Activated CD8-positive, alpha-beta memory T cell treated with anti-CD3 and anti-CD28 coated beads, Interleukin-2, amount 10 ng/mL, durations not matched to agents 7 days and 5 days (primary cell): ENCODE measurements at regions not wholly inside any gene's neighbourhood (a gene's known extent, or its start where the extent isn't known, plus 50 kb on each side); places are given as distances from the start of the nearest gene placed in this dataset.
"Not testable (repeated sequence)": the region's sequence is repeated elsewhere in the genome, so short reads cannot be mapped to it uniquely, and the experiment has no call there.

Experiments used
- ATAC-seq: fragments of 150-1000 bp; cut with Tn5 transposase; one replicate; pipeline ENCODE4 v1.10.0; 2021; ENCODE audit warnings: moderate library complexity
- CTCF ChIA-PET: fragments of 350-600 bp; sonication (Branson Sonifier 250); formaldehyde crosslinking; loops from one replicate; lab custom pipeline; 2021; ENCODE audit warnings: antibody characterized with exemption; lab: Charles Lee
- DNase-seq: peaks from one replicate; pipeline ENCODE4 v3.0.0-alpha.2; 2020
- H3K27ac Mint-ChIP-seq: one replicate; pipeline ENCODE4 v1.8.0; 2021; ENCODE audit warnings: mild to moderate bottlenecking, mixed read lengths
- H3K27me3 Mint-ChIP-seq: one replicate; pipeline ENCODE4 v1.8.0; 2021; ENCODE audit warnings: mixed read lengths
- H3K36me3 Mint-ChIP-seq: one replicate; pipeline ENCODE4 v1.8.0; 2021; ENCODE audit warnings: mild to moderate bottlenecking, mixed read lengths
- H3K4me1 Mint-ChIP-seq: one replicate; pipeline ENCODE4 v1.8.0; 2021; ENCODE audit warnings: mixed read lengths
- H3K4me3 Mint-ChIP-seq: one replicate; pipeline ENCODE4 v1.8.0; 2021; ENCODE audit warnings: mild to moderate bottlenecking, moderate library complexity, mixed read lengths
- H3K9me3 Mint-ChIP-seq: one replicate; pipeline ENCODE4 v1.8.0; 2022; ENCODE audit warnings: low read depth, mixed read lengths

GRCh38 chr7:53431901-53432300 is 396.5 kb downstream of the POM121L12 start:
- ATAC-seq (no peak), DNase-seq (no peak)
- peaks cover under 1% of the 10 kb centered on the region for H3K9me3 Mint-ChIP-seq
- CTCF ChIA-PET = no interaction called here
- H3K27ac Mint-ChIP-seq = no peak overlapping the region
- H3K27me3 Mint-ChIP-seq = no peaks in the 10 kb centered on the region
- H3K36me3 Mint-ChIP-seq = no peaks in the 10 kb centered on the region
- no peak overlapping the region for H3K4me3 Mint-ChIP-seq
- H3K4me1 Mint-ChIP-seq = no peaks in the 10 kb centered on the region

- Mint-ChIP-seq H3K4me1 (no peaks in the 10 kb centered on the region), H3K36me3 (no peaks in the 10 kb centered on the region), H3K27ac (no peak overlapping the region), H3K27me3 (no peaks in the 10 kb centered on the region), H3K9me3 (peaks cover 6% of the 10 kb centered on the region), H3K4me3 (no peak overlapping the region)
- CTCF ChIA-PET = no interaction called here
- ATAC-seq (no peak), DNase-seq (no peak)
Observed at GRCh38 chr7:53437336-53437735, 401.9 kb downstream of the POM121L12 start.

GRCh38 chr7:53446170-53446569 is 410.7 kb downstream of the POM121L12 start:
- no peak for ATAC-seq
- CTCF ChIA-PET = no interaction called here
- DNase-seq = no peak
- no peaks in the 10 kb centered on the region for H3K27me3 Mint-ChIP-seq
- H3K4me1 Mint-ChIP-seq = no peaks in the 10 kb centered on the region
- H3K36me3 Mint-ChIP-seq = no peaks in the 10 kb centered on the region
- peaks cover 9% of the 10 kb centered on the region for H3K9me3 Mint-ChIP-seq
- no peak overlapping the region for H3K4me3 Mint-ChIP-seq
- no peak overlapping the region for H3K27ac Mint-ChIP-seq

- H3K27ac Mint-ChIP-seq = no peak overlapping the region
- H3K27me3 Mint-ChIP-seq = no peaks in the 10 kb centered on the region
- no peaks in the 10 kb centered on the region for H3K9me3 Mint-ChIP-seq
- DNase-seq (no peak), ATAC-seq (no peak)
- no peak overlapping the region for H3K4me3 Mint-ChIP-seq
- no peaks in the 10 kb centered on the region for H3K4me1 Mint-ChIP-seq
- CTCF ChIA-PET = no interaction called here
- H3K36me3 Mint-ChIP-seq = no peaks in the 10 kb centered on the region
Observed at GRCh38 chr7:53458636-53459035, 423.2 kb downstream of the POM121L12 start.

- DNase-seq (no peak), ATAC-seq (no peak)
- H3K4me1 Mint-ChIP-seq = no peaks in the 10 kb centered on the region
- H3K36me3 Mint-ChIP-seq = no peaks in the 10 kb centered on the region
- CTCF ChIA-PET = no interaction called here
- H3K4me3 Mint-ChIP-seq = no peak overlapping the region
- H3K27ac Mint-ChIP-seq = no peak overlapping the region
- peaks cover 5% of the 10 kb centered on the region for H3K9me3 Mint-ChIP-seq
- no peaks in the 10 kb centered on the region for H3K27me3 Mint-ChIP-seq
Observed at GRCh38 chr7:53466371-53466770, 430.9 kb downstream of the POM121L12 start.

GRCh38 chr7:53470336-53470970 is 435.0 kb downstream of the POM121L12 start:
- CTCF ChIA-PET = no interaction called here
- Mint-ChIP-seq H3K9me3 (no peaks in the 10 kb centered on the region), H3K36me3 (no peaks in the 10 kb centered on the region), H3K4me1 (no peaks in the 10 kb centered on the region), H3K4me3 (no peak overlapping the region), H3K27ac (no peak overlapping the region), H3K27me3 (no peaks in the 10 kb centered on the region)
- ATAC-seq = no peak
- DNase-seq = no peak

- H3K9me3 Mint-ChIP-seq = peaks cover 5% of the 10 kb centered on the region
- no peak overlapping the region for H3K4me3 Mint-ChIP-seq
- H3K27ac Mint-ChIP-seq = no peak overlapping the region
- no peaks in the 10 kb centered on the region for H3K27me3 Mint-ChIP-seq
- H3K36me3 Mint-ChIP-seq = no peaks in the 10 kb centered on the region
- no peaks in the 10 kb centered on the region for H3K4me1 Mint-ChIP-seq
- no peak for DNase-seq
- CTCF ChIA-PET = no interaction called here
- no peak for ATAC-seq
Observed at GRCh38 chr7:53473371-53473770, 437.9 kb downstream of the POM121L12 start.

- H3K9me3 Mint-ChIP-seq = peaks cover 5% of the 10 kb centered on the region
- H3K27ac Mint-ChIP-seq = no peak overlapping the region
- no peaks in the 10 kb centered on the region for H3K4me1 Mint-ChIP-seq
- no peaks in the 10 kb centered on the region for H3K36me3 Mint-ChIP-seq
- ATAC-seq (no peak), DNase-seq (no peak)
- no peaks in the 10 kb centered on the region for H3K27me3 Mint-ChIP-seq
- CTCF ChIA-PET = no interaction called here
- no peak overlapping the region for H3K4me3 Mint-ChIP-seq
Observed at GRCh38 chr7:53475776-53476175, 440.3 kb downstream of the POM121L12 start.

- no peak for ATAC-seq
- H3K27me3 Mint-ChIP-seq = no peaks in the 10 kb centered on the region
Observed at GRCh38 chr7:53476566-53476965, 441.1 kb downstream of the POM121L12 start.

GRCh38 chr7:53485354-53485753 is 449.9 kb downstream of the POM121L12 start:
- Mint-ChIP-seq H3K9me3 (peaks cover 20% of the 10 kb centered on the region), H3K4me1 (no peaks in the 10 kb centered on the region), H3K27me3 (no peaks in the 10 kb centered on the region), H3K4me3 (no peak overlapping the region), H3K27ac (no peak overlapping the region), H3K36me3 (no peaks in the 10 kb centered on the region)
- DNase-seq (no peak), ATAC-seq (no peak)
- CTCF ChIA-PET = no interaction called here

More at GRCh38 chr7:53476566-53476965, 441.1 kb downstream of the POM121L12 start:
- Mint-ChIP-seq H3K36me3 (no peaks in the 10 kb centered on the region), H3K9me3 (peaks cover 5% of the 10 kb centered on the region), H3K4me1 (no peaks in the 10 kb centered on the region), H3K27ac (no peak overlapping the region), H3K4me3 (no peak overlapping the region)
- DNase-seq = no peak
- CTCF ChIA-PET = no interaction called here

- H3K36me3 Mint-ChIP-seq = no peaks in the 10 kb centered on the region
- H3K27ac Mint-ChIP-seq = no peak overlapping the region
- CTCF ChIA-PET = no interaction called here
- no peaks in the 10 kb centered on the region for H3K27me3 Mint-ChIP-seq
- ATAC-seq = no peak
- no peak for DNase-seq
- H3K4me1 Mint-ChIP-seq = no peaks in the 10 kb centered on the region
- H3K9me3 Mint-ChIP-seq = peaks cover 13% of the 10 kb centered on the region
- no peak overlapping the region for H3K4me3 Mint-ChIP-seq
Observed at GRCh38 chr7:53491051-53491450, 455.6 kb downstream of the POM121L12 start.

- DNase-seq, H3K9me3 Mint-ChIP-seq, CTCF ChIA-PET, H3K27ac Mint-ChIP-seq, H3K4me1 Mint-ChIP-seq, H3K36me3 Mint-ChIP-seq, ATAC-seq, H3K4me3 Mint-ChIP-seq, H3K27me3 Mint-ChIP-seq: not testable (repeated sequence)
Observed at GRCh38 chr7:53495181-53495580, 459.7 kb downstream of the POM121L12 start.

GRCh38 chr7:53500076-53500475 is 464.6 kb downstream of the POM121L12 start:
- Mint-ChIP-seq H3K4me1 (no peaks in the 10 kb centered on the region), H3K36me3 (no peaks in the 10 kb centered on the region), H3K4me3 (no peak overlapping the region), H3K27ac (no peak overlapping the region), H3K9me3 (peaks cover 3% of the 10 kb centered on the region), H3K27me3 (no peaks in the 10 kb centered on the region)
- ATAC-seq = no peak
- CTCF ChIA-PET = no interaction called here
- DNase-seq = no peak

GRCh38 chr7:53504914-53505313 is 469.5 kb downstream of the POM121L12 start:
- Mint-ChIP-seq H3K27me3 (no peaks in the 10 kb centered on the region), H3K9me3 (peaks cover 7% of the 10 kb centered on the region), H3K27ac (no peak overlapping the region), H3K36me3 (no peaks in the 10 kb centered on the region), H3K4me1 (no peaks in the 10 kb centered on the region), H3K4me3 (no peak overlapping the region)
- CTCF ChIA-PET = no interaction called here
- DNase-seq (no peak), ATAC-seq (no peak)

- CTCF ChIA-PET = no interaction called here
- H3K27ac Mint-ChIP-seq = no peak overlapping the region
Observed at GRCh38 chr7:53518319-53518718, 482.9 kb downstream of the POM121L12 start.

More at GRCh38 chr7:53518319-53518718, 482.9 kb downstream of the POM121L12 start:
- H3K4me3 Mint-ChIP-seq = no peak overlapping the region
- H3K36me3 Mint-ChIP-seq = no peaks in the 10 kb centered on the region
- peaks cover 20% of the 10 kb centered on the region for H3K9me3 Mint-ChIP-seq
- no peak for DNase-seq
- H3K4me1 Mint-ChIP-seq = no peaks in the 10 kb centered on the region
- no peak for ATAC-seq
- H3K27me3 Mint-ChIP-seq = no peaks in the 10 kb centered on the region
